ENCODE measurements at regions not wholly inside any gene's neighbourhood (a gene's known extent, or its start where the extent isn't known, plus 50 kb on each side); places are given as distances from the start of the nearest gene placed in this dataset.

DNA sequence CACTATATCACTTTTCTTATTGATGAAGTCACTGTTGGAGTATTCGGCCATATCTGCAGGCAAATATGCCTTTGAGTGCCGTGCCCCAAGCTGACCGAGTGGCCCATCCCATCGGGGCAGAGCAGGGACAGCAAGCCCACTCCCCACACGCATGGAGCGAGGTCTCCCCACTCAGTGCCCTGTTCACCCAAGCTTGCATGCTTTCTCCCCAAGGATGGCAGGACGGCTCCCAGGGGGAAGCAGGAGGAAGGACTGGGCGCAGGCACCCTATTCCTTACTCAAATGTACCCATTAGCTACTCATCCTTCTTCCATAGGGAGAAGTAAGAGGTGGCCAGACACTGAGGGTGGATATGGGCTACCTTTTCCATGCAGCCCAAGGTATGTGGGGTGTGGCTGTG is 309.0 kb downstream of the IRX1 start:
- TF ChIP-seq POLR2AphosphoS5 (IDR thresholded peaks at IDR 0.05; ENCODE audit: insufficient read depth, low read depth, low read length) (no peak), EZH2 (IDR thresholded peaks at IDR 0.05; ENCODE audit: borderline replicate concordance, low read depth, low read length, severe bottlenecking) (no peak), FOS (IDR thresholded peaks at IDR 0.05; ENCODE audit: borderline replicate concordance, insufficient read depth, low read length) (no peak), POLR2A (IDR thresholded peaks at IDR 0.05; ENCODE audit: low read depth, low read length) (no peak), MYC (IDR thresholded peaks at IDR 0.05; ENCODE audit: low read depth, low read length) (no peak)
- TF ChIP-seq, protein P1, sequence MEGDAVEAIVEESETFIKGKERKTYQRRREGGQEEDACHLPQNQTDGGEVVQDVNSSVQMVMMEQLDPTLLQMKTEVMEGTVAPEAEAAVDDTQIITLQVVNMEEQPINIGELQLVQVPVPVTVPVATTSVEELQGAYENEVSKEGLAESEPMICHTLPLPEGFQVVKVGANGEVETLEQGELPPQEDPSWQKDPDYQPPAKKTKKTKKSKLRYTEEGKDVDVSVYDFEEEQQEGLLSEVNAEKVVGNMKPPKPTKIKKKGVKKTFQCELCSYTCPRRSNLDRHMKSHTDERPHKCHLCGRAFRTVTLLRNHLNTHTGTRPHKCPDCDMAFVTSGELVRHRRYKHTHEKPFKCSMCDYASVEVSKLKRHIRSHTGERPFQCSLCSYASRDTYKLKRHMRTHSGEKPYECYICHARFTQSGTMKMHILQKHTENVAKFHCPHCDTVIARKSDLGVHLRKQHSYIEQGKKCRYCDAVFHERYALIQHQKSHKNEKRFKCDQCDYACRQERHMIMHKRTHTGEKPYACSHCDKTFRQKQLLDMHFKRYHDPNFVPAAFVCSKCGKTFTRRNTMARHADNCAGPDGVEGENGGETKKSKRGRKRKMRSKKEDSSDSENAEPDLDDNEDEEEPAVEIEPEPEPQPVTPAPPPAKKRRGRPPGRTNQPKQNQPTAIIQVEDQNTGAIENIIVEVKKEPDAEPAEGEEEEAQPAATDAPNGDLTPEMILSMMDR (IDR thresholded peaks at IDR 0.05; ENCODE audit: extremely low read depth in 1 of 2, insufficient read depth in 1 of 2, low read depth in 1 of 2, low read length in 2 of 2): no peak
- TF ChIP-seq, protein P2, sequence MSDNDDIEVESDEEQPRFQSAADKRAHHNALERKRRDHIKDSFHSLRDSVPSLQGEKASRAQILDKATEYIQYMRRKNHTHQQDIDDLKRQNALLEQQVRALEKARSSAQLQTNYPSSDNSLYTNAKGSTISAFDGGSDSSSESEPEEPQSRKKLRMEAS (IDR thresholded peaks at IDR 0.05; ENCODE audit: insufficient read depth, insufficient read length): no peak
